HFFc6 (cell line): ENCODE measurements at regions not wholly inside any gene's neighbourhood (a gene's known extent, or its start where the extent isn't known, plus 50 kb on each side); places are given as distances from the start of the nearest gene placed in this dataset.

Experiments
- DNase-seq: peaks from one replicate; pipeline ENCODE4 v3.0.0-alpha.2; 2018
- H3K27ac Mint-ChIP-seq: 2 replicates; pipeline ENCODE4 v1.8.0; 2020; ENCODE audit warnings: mild to moderate bottlenecking, mixed read lengths
- H3K27me3 Mint-ChIP-seq: 2 replicates; pipeline ENCODE4 v1.8.0; 2021; ENCODE audit warnings: mild to moderate bottlenecking, moderate library complexity, mixed read lengths; ENCODE audit not compliant: insufficient read depth
- H3K36me3 Mint-ChIP-seq: 2 replicates; pipeline ENCODE4 v1.8.0; 2021; ENCODE audit warnings: low read depth, mixed read lengths
- H3K4me1 Mint-ChIP-seq: 2 replicates; pipeline ENCODE4 v1.8.0; 2020; ENCODE audit warnings: low read depth, mixed read lengths
- H3K4me3 Mint-ChIP-seq: 2 replicates; pipeline ENCODE4 v1.8.0; 2020; ENCODE audit warnings: mild to moderate bottlenecking, moderate library complexity, mixed read lengths
- H3K9me3 Mint-ChIP-seq: 2 replicates; pipeline ENCODE4 v1.8.0; 2020; ENCODE audit warnings: mild to moderate bottlenecking, mixed read lengths
- TF ChIP-seq, protein P1 (sequence below): fragments of 200-600 bp; sonication (generic); IDR thresholded peaks from 2 replicates; pipeline ENCODE4 v1.5.0; 2021; ENCODE audit warnings: antibody characterized with exemption, mild to moderate bottlenecking

DNA sequence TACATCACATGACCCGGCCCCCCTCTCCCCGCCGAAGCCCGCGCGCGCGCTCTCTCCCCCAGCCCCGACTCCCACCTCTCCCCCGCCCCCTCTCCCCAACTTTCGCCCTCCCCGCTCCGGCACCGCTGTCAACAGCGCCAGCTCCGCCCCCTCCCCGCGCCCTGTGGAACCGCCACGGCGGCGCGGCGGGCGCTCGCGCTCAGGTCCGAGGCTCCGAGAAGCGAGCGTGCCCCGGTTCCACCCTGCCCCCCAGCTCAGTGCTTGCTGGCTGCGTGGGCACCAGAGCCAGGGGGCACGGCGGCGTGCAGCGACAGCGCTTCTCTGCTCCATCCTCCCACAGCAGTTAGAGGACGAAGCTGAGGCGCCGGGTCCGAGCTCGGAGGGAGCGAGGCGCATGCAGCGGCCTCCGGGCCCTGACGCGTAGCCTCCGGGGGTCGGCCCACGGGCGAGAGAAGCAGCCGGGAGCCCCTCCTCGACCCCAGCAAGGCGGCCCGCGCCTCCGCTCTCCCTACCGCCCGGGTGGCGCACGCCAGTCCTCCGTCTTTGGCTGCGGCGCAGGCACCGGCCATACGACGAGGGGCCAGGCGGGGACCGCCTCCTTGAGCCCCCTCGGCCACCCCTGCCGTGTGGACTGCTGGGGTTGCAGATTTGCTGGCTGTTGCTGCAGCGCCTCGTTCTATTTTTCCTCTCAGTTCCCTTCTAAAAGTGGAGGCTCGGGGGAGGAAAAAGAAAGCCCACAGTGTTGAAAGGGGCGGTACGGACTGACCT lies 109.5 kb downstream of the KCNRG start:
- Mint-ChIP-seq H3K9me3 (peaks cover 5% of the 10 kb centered on the region; the same call in 1 of the 2 replicates), H3K36me3 (peaks cover 11% of the 10 kb centered on the region; the same call in 1 of the 2 replicates), H3K4me3 (peak overlapping the region; percentile 85), H3K4me1 (peaks cover 40% of the 10 kb centered on the region), H3K27ac (peak overlapping the region; percentile 82), H3K27me3 (peaks cover 34% of the 10 kb centered on the region)
- TF ChIP-seq, protein P1, sequence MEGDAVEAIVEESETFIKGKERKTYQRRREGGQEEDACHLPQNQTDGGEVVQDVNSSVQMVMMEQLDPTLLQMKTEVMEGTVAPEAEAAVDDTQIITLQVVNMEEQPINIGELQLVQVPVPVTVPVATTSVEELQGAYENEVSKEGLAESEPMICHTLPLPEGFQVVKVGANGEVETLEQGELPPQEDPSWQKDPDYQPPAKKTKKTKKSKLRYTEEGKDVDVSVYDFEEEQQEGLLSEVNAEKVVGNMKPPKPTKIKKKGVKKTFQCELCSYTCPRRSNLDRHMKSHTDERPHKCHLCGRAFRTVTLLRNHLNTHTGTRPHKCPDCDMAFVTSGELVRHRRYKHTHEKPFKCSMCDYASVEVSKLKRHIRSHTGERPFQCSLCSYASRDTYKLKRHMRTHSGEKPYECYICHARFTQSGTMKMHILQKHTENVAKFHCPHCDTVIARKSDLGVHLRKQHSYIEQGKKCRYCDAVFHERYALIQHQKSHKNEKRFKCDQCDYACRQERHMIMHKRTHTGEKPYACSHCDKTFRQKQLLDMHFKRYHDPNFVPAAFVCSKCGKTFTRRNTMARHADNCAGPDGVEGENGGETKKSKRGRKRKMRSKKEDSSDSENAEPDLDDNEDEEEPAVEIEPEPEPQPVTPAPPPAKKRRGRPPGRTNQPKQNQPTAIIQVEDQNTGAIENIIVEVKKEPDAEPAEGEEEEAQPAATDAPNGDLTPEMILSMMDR = no peak
- DNase-seq = peak; percentile 22

DNA sequence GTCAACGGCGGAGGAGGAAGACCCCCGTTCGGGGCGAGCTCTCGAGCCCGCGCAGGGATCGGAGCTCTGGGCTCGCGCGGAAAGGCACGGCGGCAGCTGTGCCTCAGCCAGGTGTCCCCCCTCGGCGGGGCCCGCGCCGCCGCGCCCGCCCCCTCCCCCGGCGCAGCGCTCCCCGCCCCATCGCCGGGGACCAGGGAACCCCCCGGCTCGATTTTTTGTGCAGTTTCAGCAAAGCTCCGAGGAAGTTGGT lies 110.0 kb downstream of the KCNRG start:
- TF ChIP-seq, protein P1 = no peak
- Mint-ChIP-seq H3K4me3 (peak overlapping the region; percentile 85), H3K9me3 (peaks cover 5% of the 10 kb centered on the region; the same call in 1 of the 2 replicates), H3K27me3 (peaks cover 36% of the 10 kb centered on the region), H3K4me1 (peaks cover 40% of the 10 kb centered on the region), H3K27ac (peak overlapping the region; percentile 82), H3K36me3 (peaks cover 11% of the 10 kb centered on the region; the same call in 1 of the 2 replicates)
- DNase-seq = no peak

DNA sequence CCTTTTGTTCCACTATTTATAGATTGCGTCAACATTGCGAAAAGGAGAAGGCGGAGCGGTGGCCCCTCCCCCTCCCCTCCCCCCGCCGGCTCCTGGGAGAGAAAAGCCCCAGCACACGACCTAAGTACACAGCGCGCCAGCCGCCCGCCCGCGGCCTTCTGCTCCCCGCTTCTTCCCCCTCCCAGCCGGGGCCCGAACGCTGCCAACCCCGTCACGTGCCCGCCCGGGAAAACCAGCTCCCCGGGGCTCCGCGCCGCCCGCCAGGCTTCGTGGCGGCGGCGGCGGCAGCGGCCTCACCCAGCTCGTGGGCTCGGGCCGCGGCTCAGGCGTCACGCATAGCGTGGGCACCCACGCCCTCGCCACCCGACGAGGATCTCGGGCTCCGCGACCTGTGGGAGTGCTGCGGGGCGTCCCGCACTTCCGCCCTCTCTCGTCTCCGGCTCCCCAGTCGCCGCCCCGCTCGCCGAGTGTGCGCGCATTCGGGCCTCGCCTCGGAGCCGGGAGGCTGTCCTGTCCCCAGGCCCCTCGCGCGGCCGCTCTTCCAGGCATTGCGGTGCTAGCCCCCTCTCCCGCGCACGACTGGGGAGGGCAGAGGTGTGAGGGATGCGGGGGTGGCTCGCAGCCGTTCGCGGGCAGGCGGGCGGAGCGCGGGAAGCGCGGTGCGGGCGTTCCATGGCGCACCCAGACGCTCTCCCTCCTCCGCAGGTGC lies 110.5 kb downstream of the KCNRG start:
- Mint-ChIP-seq H3K36me3 (peaks cover 11% of the 10 kb centered on the region; the same call in 1 of the 2 replicates), H3K27ac (peak overlapping the region; percentile 59; the same call in 1 of the 2 replicates), H3K4me3 (peak overlapping the region; percentile 85), H3K9me3 (peaks cover 5% of the 10 kb centered on the region; the same call in 1 of the 2 replicates), H3K27me3 (peaks cover 37% of the 10 kb centered on the region), H3K4me1 (peaks cover 42% of the 10 kb centered on the region)
- TF ChIP-seq, protein P1 = no peak
- peak; percentile 26 for DNase-seq

DNA sequence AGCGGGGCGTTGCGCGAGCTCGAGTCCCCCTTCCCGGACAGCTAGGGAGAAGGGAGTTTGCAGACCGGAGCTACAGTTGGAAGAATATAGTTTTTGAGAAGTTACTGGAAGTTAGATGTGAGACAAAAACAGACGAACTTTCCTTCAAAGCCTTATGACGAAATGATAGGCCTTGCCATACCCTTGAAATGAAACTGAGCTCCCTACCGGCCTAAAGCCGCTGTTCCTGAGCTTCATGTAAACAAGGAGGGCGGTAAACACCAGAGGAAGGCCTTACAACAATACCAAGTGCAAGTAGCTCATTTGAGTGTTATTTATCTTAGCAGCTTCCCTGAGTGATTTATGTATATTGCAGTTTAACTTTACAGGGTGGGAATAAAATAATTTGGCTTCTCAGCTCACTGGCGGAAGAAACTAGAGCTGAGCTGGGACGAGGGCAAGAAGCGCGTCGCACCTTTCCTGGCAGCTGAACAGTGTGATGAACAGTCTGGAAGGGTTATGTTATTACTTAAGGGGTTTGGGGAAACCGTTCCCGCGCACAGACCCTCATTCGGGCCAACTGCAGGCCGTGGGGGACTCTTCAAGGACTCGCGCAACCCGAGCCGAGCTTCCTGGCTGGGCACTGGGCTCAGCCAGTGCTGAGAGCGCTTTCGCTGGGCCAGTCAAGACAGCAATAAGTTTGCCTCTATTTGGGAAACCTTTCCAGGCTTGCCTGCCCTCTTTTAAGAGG lies 111.2 kb downstream of the KCNRG start:
- peaks cover 11% of the 10 kb centered on the region; the same call in 1 of the 2 replicates for H3K36me3 Mint-ChIP-seq
- TF ChIP-seq, protein P1 = no peak
- peaks cover 42% of the 10 kb centered on the region for H3K27me3 Mint-ChIP-seq
- H3K4me3 Mint-ChIP-seq = peak overlapping the region; percentile 82
- DNase-seq = no peak
- H3K4me1 Mint-ChIP-seq = peaks cover 50% of the 10 kb centered on the region
- H3K9me3 Mint-ChIP-seq = peaks cover 5% of the 10 kb centered on the region; the same call in 1 of the 2 replicates
- H3K27ac Mint-ChIP-seq = peak overlapping the region; percentile 59; the same call in 1 of the 2 replicates

DNA sequence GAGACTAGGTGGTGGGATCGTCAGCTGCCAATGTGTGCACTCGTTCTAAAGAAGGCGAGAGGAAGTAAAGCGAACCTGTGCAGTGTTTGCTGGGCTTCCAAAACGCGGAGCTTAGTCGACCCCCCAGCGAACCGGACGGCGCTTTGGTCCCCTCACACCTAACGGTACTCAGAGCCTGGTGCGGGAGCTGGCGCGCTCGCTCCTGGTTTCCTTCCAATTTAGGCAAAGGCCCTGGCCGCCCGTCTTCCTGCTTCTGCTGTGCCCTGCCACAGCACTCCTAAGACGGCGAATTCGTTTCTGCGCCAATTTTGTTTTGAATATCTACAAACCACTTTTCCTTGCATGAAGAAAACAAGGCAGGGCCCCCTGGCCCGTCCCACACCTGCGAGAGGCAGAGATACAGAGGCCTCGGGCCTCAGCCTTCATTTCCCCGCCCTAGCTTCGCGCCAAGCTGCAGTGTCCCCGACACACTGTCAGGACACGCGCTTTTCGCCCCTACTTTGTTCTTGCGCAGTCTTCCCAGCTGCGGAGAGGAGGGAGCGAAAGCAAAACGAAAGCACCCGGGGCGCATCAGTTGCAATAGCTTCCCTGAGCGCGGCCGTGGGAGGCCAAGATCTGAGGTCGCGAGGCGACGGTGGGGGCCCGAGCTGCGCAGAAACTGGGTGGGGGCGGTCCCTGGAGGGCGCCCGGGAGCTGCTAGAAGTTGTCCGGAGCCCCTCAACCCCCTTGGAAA lies 111.9 kb downstream of the KCNRG start:
- H3K36me3 Mint-ChIP-seq = peaks cover 11% of the 10 kb centered on the region; the same call in 1 of the 2 replicates
- H3K4me1 Mint-ChIP-seq = peaks cover 48% of the 10 kb centered on the region
- H3K9me3 Mint-ChIP-seq = peaks cover 6% of the 10 kb centered on the region
- peak; percentile 26 for DNase-seq
- peak overlapping the region; percentile 82 for H3K4me3 Mint-ChIP-seq
- H3K27me3 Mint-ChIP-seq = peaks cover 48% of the 10 kb centered on the region
- TF ChIP-seq, protein P1 = no peak
- H3K27ac Mint-ChIP-seq = peak overlapping the region; percentile 58
